HEK293 (cell line): ENCODE measurements at regions not wholly inside any gene's neighbourhood (a gene's known extent, or its start where the extent isn't known, plus 50 kb on each side); places are given as distances from the start of the nearest gene placed in this dataset.

Experiments
- CTCF ChIA-PET: fragments of 350-600 bp; formaldehyde crosslinking; extraction: SDS; loops from one replicate; lab custom pipeline; 2021; ENCODE audit warnings: antibody characterized with exemption; lab: Yijun Ruan, JAX
- POLR2A ChIA-PET: fragments of 300-600 bp; formaldehyde crosslinking; extraction: SDS; loops from one replicate; lab custom pipeline; 2020; ENCODE audit warnings: antibody characterized with exemption, inconsistent platforms; lab: Yijun Ruan, JAX
- H3K27ac ChIP-seq: fragments of 200-500 bp; sonication (Bioruptor generic); 2 replicates; pipeline ENCODE4 v1.5.1; 2014; ENCODE audit warnings: low read depth, low read length, control low read depth, inconsistent platforms; ENCODE audit errors: extremely low read depth
- H3K36me3 ChIP-seq, 2 experiments: fragments of 200-500 bp in 1 of 2; sonication (Bioruptor generic) in 1 of 2; 1 replicate in 1 of 2; 2 replicates in 1 of 2; pipeline ENCODE4 v1.5.1; 2014 to 2017; ENCODE audit warnings: inconsistent platforms in 2 of 2, low read length in 2 of 2; ENCODE audit not compliant: control insufficient read depth in 2 of 2, insufficient read depth in 1 of 2
- H3K4me1 ChIP-seq: fragments of 200-500 bp; sonication (Bioruptor generic); 2 replicates; pipeline ENCODE4 v1.5.1; 2014; ENCODE audit warnings: mild to moderate bottlenecking, low read length, inconsistent platforms; ENCODE audit not compliant: control insufficient read depth, insufficient read depth
- H3K4me3 ChIP-seq: 2 replicates; pipeline ENCODE4 v1.5.1; 2011; ENCODE audit warnings: low read depth, mild to moderate bottlenecking, control low read depth, low read length, moderate library complexity
- H3K9me3 ChIP-seq: fragments of 200-500 bp; sonication (Bioruptor generic); 2 replicates; pipeline ENCODE4 v1.5.1; 2014; ENCODE audit warnings: low read depth, low read length, inconsistent platforms; ENCODE audit not compliant: control insufficient read depth, insufficient read depth
- GLI2 ChIP-seq: fragments of 450-650 bp; formaldehyde crosslinking; IDR thresholded peaks from 2 replicates; pipeline ENCODE4; 2017; ENCODE audit warnings: missing biosample characterization, missing genetic modification characterization, low read depth, borderline replicate concordance
- IKZF3 ChIP-seq: fragments of 450-650 bp; IDR thresholded peaks from 2 replicates; pipeline ENCODE4 v1.5.0; 2018; ENCODE audit warnings: missing biosample characterization, mild to moderate bottlenecking, missing genetic modification characterization, moderate library complexity
- KLF16 ChIP-seq: fragments of 450-650 bp; formaldehyde crosslinking; IDR thresholded peaks from 2 replicates; pipeline ENCODE4 v1.5.1; 2017; ENCODE audit warnings: missing biosample characterization, missing genetic modification characterization
- YY2 ChIP-seq: fragments of 450-650 bp; formaldehyde crosslinking; IDR thresholded peaks from 2 replicates; pipeline ENCODE4 v1.5.1; 2016; ENCODE audit warnings: missing biosample characterization, missing genetic modification characterization
- ZFP3 ChIP-seq: fragments of 450-650 bp; formaldehyde crosslinking; IDR thresholded peaks from 2 replicates; pipeline ENCODE4 v1.5.1; 2016; ENCODE audit warnings: low read depth, missing biosample characterization, missing genetic modification characterization
- ZNF121 ChIP-seq: fragments of 450-650 bp; formaldehyde crosslinking; IDR thresholded peaks from 2 replicates; pipeline ENCODE4 v1.5.1; 2016; ENCODE audit warnings: missing biosample characterization, missing genetic modification characterization
- ZNF132 ChIP-seq: fragments of 450-650 bp; formaldehyde crosslinking; IDR thresholded peaks from 2 replicates; pipeline ENCODE4 v1.5.1; 2017; ENCODE audit warnings: missing biosample characterization, missing genetic modification characterization, borderline replicate concordance
- ZNF169 ChIP-seq: fragments of 450-650 bp; formaldehyde crosslinking; IDR thresholded peaks from 2 replicates; pipeline ENCODE4 v1.5.1; 2016; ENCODE audit warnings: missing biosample characterization, missing genetic modification characterization
- ZNF223 ChIP-seq: fragments of 450-650 bp; formaldehyde crosslinking; IDR thresholded peaks from 2 replicates; pipeline ENCODE4 v1.5.1; 2016; ENCODE audit warnings: missing biosample characterization, missing genetic modification characterization
- ZNF404 ChIP-seq: fragments of 450-650 bp; formaldehyde crosslinking; IDR thresholded peaks from 2 replicates; pipeline ENCODE4 v1.5.1; 2017; ENCODE audit warnings: missing biosample characterization, missing genetic modification characterization
- ZNF48 ChIP-seq: fragments of 450-650 bp; formaldehyde crosslinking; IDR thresholded peaks from 2 replicates; pipeline ENCODE4 v1.5.1; 2016; ENCODE audit warnings: missing biosample characterization, missing genetic modification characterization
- ZNF521 ChIP-seq: fragments of 450-650 bp; formaldehyde crosslinking; IDR thresholded peaks from 2 replicates; pipeline ENCODE4 v1.5.1; 2017; ENCODE audit warnings: missing biosample characterization, mild to moderate bottlenecking, missing genetic modification characterization
- ZNF621 ChIP-seq: fragments of 450-650 bp; formaldehyde crosslinking; IDR thresholded peaks from 2 replicates; pipeline ENCODE4 v1.5.1; 2017; ENCODE audit warnings: missing biosample characterization, missing genetic modification characterization
- ZNF707 ChIP-seq: fragments of 450-650 bp; formaldehyde crosslinking; IDR thresholded peaks from 2 replicates; pipeline ENCODE4 v1.5.1; 2016; ENCODE audit warnings: missing biosample characterization, missing genetic modification characterization
- ZNF747 ChIP-seq: fragments of 450-650 bp; formaldehyde crosslinking; IDR thresholded peaks from 2 replicates; pipeline ENCODE4 v1.5.1; 2016; ENCODE audit warnings: missing biosample characterization, missing genetic modification characterization
- ZNF768 ChIP-seq: fragments of 450-650 bp; formaldehyde crosslinking; IDR thresholded peaks from 2 replicates; pipeline ENCODE4 v1.5.1; 2018; ENCODE audit warnings: missing biosample characterization, mild to moderate bottlenecking, missing genetic modification characterization
- ZNF792 ChIP-seq: fragments of 450-650 bp; formaldehyde crosslinking; IDR thresholded peaks from 2 replicates; pipeline ENCODE4 v1.5.1; 2016; ENCODE audit warnings: missing biosample characterization, missing genetic modification characterization
- TF ChIP-seq, protein P1 (sequence below): fragments of 450-650 bp; formaldehyde crosslinking; IDR thresholded peaks from 2 replicates; pipeline ENCODE4 v1.5.1; 2016; ENCODE audit warnings: missing biosample characterization, missing genetic modification characterization
- TF ChIP-seq, protein P2 (sequence below): fragments of 450-650 bp; formaldehyde crosslinking; IDR thresholded peaks from 2 replicates; pipeline ENCODE4 v1.5.1; 2016; ENCODE audit warnings: missing biosample characterization, missing genetic modification characterization
- TF ChIP-seq, protein P3 (sequence below): fragments of 450-650 bp; formaldehyde crosslinking; IDR thresholded peaks from 2 replicates; pipeline ENCODE4 v1.5.1; 2016; ENCODE audit warnings: missing biosample characterization, missing genetic modification characterization
- TF ChIP-seq, protein P4 (sequence below): sonication (generic); formaldehyde crosslinking; IDR thresholded peaks from 2 replicates; pipeline ENCODE4 v1.8.1; 2022; ENCODE audit warnings: mild to moderate bottlenecking, moderate library complexity, missing genetic modification reagents
- TF ChIP-seq, protein P5 (sequence below): fragments of 450-650 bp; formaldehyde crosslinking; IDR thresholded peaks from 2 replicates; pipeline ENCODE4 v1.5.1; 2017; ENCODE audit warnings: missing biosample characterization, missing genetic modification characterization

DNA sequence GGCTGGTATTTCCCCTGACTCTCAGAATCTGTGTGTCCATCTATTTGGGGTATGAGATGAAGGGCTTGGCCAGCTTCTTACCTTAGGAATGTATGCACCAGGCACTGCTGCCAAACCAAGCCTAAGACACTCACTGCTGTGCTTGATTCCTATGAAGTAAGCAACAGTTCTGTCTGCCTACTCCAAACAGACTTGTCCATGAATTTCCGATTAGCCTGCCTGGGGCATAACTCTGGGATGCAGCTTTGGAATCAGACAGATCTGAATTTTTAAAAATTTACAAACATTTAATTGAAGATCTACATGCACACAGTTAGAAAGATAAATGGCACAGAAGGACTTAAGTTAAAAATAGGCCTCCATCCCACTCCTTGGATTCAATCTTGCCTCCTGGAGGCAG is 59.5 kb upstream of the JDP2 start (continued):
- TF ChIP-seq, protein P1, sequence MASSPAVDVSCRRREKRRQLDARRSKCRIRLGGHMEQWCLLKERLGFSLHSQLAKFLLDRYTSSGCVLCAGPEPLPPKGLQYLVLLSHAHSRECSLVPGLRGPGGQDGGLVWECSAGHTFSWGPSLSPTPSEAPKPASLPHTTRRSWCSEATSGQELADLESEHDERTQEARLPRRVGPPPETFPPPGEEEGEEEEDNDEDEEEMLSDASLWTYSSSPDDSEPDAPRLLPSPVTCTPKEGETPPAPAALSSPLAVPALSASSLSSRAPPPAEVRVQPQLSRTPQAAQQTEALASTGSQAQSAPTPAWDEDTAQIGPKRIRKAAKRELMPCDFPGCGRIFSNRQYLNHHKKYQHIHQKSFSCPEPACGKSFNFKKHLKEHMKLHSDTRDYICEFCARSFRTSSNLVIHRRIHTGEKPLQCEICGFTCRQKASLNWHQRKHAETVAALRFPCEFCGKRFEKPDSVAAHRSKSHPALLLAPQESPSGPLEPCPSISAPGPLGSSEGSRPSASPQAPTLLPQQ = no peak

DNA sequence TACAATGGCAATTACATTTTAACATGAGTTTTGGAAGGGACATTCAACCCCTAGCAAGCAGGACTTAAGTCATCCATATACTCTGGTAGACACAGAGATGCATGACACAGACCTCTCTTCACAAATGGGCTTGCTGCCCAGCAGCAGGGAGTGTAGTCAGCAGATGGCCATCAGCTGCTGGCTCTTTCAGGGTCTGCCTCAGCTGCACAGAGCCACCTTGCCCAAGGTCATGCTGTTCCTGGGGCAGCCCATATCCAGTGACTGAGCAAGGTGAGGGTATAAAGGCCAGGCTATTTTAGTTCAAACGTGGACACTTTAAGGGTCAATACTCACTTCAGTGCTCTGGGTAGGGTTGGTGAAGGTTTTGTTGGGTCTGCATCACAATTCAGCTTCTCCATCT is 58.3 kb upstream of the JDP2 start:
- H3K9me3 ChIP-seq = no peaks in the 10 kb centered on the region
- no peak overlapping the region for H3K4me3 ChIP-seq
- TF ChIP-seq YY2 (no peak), GLI2 (no peak), ZNF707 (tag by site-specific recombination) (no peak), KLF16 (no peak), ZNF792 (no peak), IKZF3 (tag by site-specific recombination) (no peak), ZNF768 (tag by site-specific recombination) (no peak), ZNF132 (no peak), ZNF747 (tag by site-specific recombination) (no peak), ZNF404 (no peak)
- TF ChIP-seq, protein P2, sequence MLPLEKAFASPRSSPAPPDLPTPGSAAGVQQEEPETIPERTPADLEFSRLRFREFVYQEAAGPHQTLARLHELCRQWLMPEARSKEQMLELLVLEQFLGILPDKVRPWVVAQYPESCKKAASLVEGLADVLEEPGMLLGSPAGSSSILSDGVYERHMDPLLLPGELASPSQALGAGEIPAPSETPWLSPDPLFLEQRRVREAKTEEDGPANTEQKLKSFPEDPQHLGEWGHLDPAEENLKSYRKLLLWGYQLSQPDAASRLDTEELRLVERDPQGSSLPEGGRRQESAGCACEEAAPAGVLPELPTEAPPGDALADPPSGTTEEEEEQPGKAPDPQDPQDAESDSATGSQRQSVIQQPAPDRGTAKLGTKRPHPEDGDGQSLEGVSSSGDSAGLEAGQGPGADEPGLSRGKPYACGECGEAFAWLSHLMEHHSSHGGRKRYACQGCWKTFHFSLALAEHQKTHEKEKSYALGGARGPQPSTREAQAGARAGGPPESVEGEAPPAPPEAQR (tag by site-specific recombination) = no peak
- TF ChIP-seq, protein P3, sequence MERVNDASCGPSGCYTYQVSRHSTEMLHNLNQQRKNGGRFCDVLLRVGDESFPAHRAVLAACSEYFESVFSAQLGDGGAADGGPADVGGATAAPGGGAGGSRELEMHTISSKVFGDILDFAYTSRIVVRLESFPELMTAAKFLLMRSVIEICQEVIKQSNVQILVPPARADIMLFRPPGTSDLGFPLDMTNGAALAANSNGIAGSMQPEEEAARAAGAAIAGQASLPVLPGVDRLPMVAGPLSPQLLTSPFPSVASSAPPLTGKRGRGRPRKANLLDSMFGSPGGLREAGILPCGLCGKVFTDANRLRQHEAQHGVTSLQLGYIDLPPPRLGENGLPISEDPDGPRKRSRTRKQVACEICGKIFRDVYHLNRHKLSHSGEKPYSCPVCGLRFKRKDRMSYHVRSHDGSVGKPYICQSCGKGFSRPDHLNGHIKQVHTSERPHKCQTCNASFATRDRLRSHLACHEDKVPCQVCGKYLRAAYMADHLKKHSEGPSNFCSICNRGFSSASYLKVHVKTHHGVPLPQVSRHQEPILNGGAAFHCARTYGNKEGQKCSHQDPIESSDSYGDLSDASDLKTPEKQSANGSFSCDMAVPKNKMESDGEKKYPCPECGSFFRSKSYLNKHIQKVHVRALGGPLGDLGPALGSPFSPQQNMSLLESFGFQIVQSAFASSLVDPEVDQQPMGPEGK (tag by site-specific recombination) = no peak
- CTCF ChIA-PET = no interaction called here
- no peaks in the 10 kb centered on the region for H3K36me3 ChIP-seq
- POLR2A ChIA-PET = no interaction called here
- no peak overlapping the region for H3K27ac ChIP-seq
- H3K4me1 ChIP-seq = no peaks in the 10 kb centered on the region

DNA sequence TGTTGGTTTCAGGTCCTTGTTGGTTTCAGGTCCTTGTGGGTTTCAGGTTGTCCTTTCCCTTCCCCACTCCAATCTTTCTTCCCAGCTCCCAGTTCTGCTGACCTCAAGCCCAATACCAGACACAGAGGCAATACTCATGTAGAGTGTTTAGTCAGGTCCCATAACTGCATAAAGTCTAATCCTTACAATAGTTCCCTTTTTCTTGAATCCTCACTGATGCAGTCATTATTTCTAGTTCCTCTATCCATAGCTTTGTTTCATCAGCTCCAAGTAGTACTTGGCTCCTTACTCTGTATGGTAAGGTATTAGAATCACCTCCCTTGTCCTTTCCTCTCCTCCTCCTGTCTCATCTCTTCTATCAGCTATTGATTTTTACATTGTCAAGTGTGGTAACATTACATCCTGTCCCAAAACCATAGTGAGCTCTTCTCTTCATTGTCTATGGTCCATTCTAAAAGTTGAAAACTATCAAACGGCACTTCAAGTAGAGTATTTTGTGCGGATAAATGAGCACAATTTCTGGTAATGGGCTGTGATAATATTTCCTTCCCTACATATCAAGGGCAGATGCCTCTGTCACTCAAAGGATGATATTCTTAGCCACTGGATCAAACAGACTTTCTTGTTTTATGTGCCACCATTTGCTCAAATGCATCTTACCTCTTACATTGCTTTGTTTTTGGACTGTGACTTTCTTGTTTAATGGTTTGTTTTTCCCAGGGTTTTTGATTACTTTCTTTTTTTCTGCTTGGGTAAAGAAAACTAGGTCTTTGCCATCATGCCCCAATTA is 57.2 kb upstream of the JDP2 start:
- Histone ChIP-seq H3K36me3 (no peaks in the 10 kb centered on the region), H3K27ac (no peak overlapping the region), H3K4me1 (no peaks in the 10 kb centered on the region), H3K4me3 (no peak overlapping the region), H3K9me3 (no peaks in the 10 kb centered on the region)
- ChIA-PET POLR2A (no interaction called here), CTCF (no interaction called here)
- TF ChIP-seq ZNF169 (tag by site-specific recombination) (no peak), ZNF223 (tag by site-specific recombination) (no peak), ZNF621 (tag by site-specific recombination) (no peak), ZNF521 (tag by site-specific recombination) (no peak), ZFP3 (tag by site-specific recombination) (no peak), ZNF48 (tag by site-specific recombination) (no peak), ZNF121 (tag by site-specific recombination) (no peak)
- TF ChIP-seq, protein P4, sequence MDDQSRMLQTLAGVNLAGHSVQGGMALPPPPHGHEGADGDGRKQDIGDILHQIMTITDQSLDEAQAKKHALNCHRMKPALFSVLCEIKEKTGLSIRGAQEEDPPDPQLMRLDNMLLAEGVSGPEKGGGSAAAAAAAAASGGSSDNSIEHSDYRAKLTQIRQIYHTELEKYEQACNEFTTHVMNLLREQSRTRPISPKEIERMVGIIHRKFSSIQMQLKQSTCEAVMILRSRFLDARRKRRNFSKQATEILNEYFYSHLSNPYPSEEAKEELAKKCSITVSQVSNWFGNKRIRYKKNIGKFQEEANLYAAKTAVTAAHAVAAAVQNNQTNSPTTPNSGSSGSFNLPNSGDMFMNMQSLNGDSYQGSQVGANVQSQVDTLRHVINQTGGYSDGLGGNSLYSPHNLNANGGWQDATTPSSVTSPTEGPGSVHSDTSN (CRISPR knock-in tag) = no peak
- TF ChIP-seq, protein P5, sequence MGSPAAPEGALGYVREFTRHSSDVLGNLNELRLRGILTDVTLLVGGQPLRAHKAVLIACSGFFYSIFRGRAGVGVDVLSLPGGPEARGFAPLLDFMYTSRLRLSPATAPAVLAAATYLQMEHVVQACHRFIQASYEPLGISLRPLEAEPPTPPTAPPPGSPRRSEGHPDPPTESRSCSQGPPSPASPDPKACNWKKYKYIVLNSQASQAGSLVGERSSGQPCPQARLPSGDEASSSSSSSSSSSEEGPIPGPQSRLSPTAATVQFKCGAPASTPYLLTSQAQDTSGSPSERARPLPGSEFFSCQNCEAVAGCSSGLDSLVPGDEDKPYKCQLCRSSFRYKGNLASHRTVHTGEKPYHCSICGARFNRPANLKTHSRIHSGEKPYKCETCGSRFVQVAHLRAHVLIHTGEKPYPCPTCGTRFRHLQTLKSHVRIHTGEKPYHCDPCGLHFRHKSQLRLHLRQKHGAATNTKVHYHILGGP (tag by site-specific recombination) = no peak
